Psoas muscle (tissue), 7 donors: ENCODE measurements at regions not wholly inside any gene's neighbourhood (a gene's known extent, or its start where the extent isn't known, plus 50 kb on each side); places are given as distances from the start of the nearest gene placed in this dataset.
A peak's percentile ranks its signal among the peaks of the same experiment; 100 is the strongest.

Experiments used
- ATAC-seq, 4 donors: fragments of 200-7000 bp; cut with Tn5 transposase; one replicate each; pipeline ENCODE4 v1.9.1; 2020; ENCODE audit warnings: moderate library complexity in 3 of 4, mild to moderate bottlenecking in 2 of 4
- DNase-seq, 2 donors: peaks; one replicate each; pipeline ENCODE4 v3.0.0-alpha.2; 2020
- H3K27ac ChIP-seq: fragments of 200-600 bp; one replicate; pipeline ENCODE4 v1.8.0; 2022
- H3K27me3 ChIP-seq, 3 donors: fragments of 200-600 bp in 1 of 3; one replicate each; pipeline versions ENCODE4 v1.6.1 to v1.8.0; 2013 to 2022; ENCODE audit warnings: low read length in 2 of 3, mild to moderate bottlenecking in 2 of 3, moderate library complexity in 1 of 3; ENCODE audit not compliant: insufficient read depth in 3 of 3
- H3K36me3 ChIP-seq, 2 donors: fragments of 200-600 bp in 1 of 2; one replicate each; pipeline versions ENCODE4 v1.6.1 to v1.8.0; 2013 to 2022; ENCODE audit warnings: low read depth in 1 of 2, mild to moderate bottlenecking in 1 of 2, moderate library complexity in 1 of 2; ENCODE audit not compliant: insufficient read depth in 1 of 2
- H3K4me1 ChIP-seq: fragments of 200-600 bp; one replicate; pipeline ENCODE4 v1.8.0; 2022
- H3K4me3 ChIP-seq: fragments of 200-600 bp; one replicate; pipeline ENCODE4 v1.8.0; 2022; ENCODE audit warnings: mild to moderate bottlenecking
- H3K9me3 ChIP-seq: fragments of 200-600 bp; one replicate; pipeline ENCODE4 v1.8.0; 2022
- WGBS, 3 donors: extraction: QIAGEN DNeasy Blood & Tissue Kit; methylation state at CpG; one replicate each; pipeline versions ENCODE4 v1.1.6 to v1.1.7; 2013; 5-methylcytosine and 5-hydroxymethylcytosine counted together
- intact Hi-C, 2 donors: fragments of 100-400 bp; cut with DNase I; formaldehyde crosslinking; loops; one replicate each; pipeline versions ENCODE4 v1.11.0 to v1.14.2; 2022
- TF ChIP-seq, protein P1 (sequence below): fragments of 200-600 bp; IDR thresholded peaks from one replicate; pipeline ENCODE4 v1.8.0; 2022; ENCODE audit warnings: antibody characterized with exemption
- donor health status: healthy with polysubstance abuse.
- donor health status: DM: no; HTN: no; CAD: no; lungs with moderate emphysema.
- donor health status: Bipolar disorder and iron deficiency.
- donor health status: healthy.
- donor health status: DM: yes; HTN: yes; CAD: no.
- donor health status: DM: no; HTN: no; CAD: no.
- donor health status: DM: yes; HTN: yes; CAD: no.

GRCh38 chrX:20432048-20432447 is 165.3 kb upstream of the RPS6KA3 start:
- Histone ChIP-seq H3K27me3 (no peaks in the 10 kb centered on the region), H3K9me3 (no peaks in the 10 kb centered on the region), H3K4me3 (no peak overlapping the region), H3K27ac (no peak overlapping the region), H3K4me1 (no peaks in the 10 kb centered on the region), H3K36me3 (no peaks in the 10 kb centered on the region)
- 61 to 84% (median 73%) methylated on average over 3 of the region's 3 CpGs for WGBS, 3 donors
- TF ChIP-seq, protein P1, sequence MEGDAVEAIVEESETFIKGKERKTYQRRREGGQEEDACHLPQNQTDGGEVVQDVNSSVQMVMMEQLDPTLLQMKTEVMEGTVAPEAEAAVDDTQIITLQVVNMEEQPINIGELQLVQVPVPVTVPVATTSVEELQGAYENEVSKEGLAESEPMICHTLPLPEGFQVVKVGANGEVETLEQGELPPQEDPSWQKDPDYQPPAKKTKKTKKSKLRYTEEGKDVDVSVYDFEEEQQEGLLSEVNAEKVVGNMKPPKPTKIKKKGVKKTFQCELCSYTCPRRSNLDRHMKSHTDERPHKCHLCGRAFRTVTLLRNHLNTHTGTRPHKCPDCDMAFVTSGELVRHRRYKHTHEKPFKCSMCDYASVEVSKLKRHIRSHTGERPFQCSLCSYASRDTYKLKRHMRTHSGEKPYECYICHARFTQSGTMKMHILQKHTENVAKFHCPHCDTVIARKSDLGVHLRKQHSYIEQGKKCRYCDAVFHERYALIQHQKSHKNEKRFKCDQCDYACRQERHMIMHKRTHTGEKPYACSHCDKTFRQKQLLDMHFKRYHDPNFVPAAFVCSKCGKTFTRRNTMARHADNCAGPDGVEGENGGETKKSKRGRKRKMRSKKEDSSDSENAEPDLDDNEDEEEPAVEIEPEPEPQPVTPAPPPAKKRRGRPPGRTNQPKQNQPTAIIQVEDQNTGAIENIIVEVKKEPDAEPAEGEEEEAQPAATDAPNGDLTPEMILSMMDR = no peak
- ATAC-seq = no peak
- DNase-seq = no peak
- intact Hi-C loops = no loop called here

GRCh38 chrX:20431486-20431885 is 164.8 kb upstream of the RPS6KA3 start:
- DNase-seq = no peak
- ATAC-seq = no peak
- Histone ChIP-seq H3K4me3 (no peak overlapping the region), H3K27me3 (no peaks in the 10 kb centered on the region), H3K27ac (no peak overlapping the region), H3K4me1 (no peaks in the 10 kb centered on the region), H3K9me3 (no peaks in the 10 kb centered on the region), H3K36me3 (no peaks in the 10 kb centered on the region)
- 8 to 44% (median 40%) methylated on average over 1 of the region's 1 CpG for WGBS, 3 donors
- TF ChIP-seq, protein P1 = no peak
- intact Hi-C loops = no loop called here

DNA sequence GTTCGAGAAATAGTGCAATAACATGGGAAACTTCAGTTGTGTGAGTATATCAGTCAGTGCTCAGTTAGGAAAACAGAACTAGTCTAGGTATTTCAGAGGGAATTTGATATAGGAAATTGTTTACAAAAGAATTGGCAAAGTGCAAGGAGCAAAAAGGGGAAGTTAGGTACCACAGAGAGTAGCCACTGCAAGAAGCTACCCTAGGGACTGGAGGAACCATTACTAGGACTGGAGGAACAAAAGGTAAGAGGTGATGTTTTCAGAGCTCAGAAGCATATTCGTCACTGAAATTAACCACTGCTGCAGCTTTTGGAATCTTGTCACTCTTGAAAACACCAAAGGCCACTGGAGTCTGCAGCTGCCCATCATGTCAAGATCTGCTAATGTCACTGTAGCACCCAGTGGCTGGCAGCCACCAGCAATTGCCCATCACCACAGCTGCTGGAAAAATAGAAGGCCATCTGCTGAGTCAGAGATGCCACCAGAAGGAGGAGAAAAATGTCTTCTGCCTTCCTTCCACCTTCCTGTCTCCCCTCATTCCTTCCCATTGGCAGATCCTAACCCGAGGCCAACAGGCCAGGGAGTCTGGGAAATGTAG is 160.6 kb upstream of the RPS6KA3 start:
- H3K27me3 ChIP-seq = no peaks in the 10 kb centered on the region
- DNase-seq = no peak
- peak in 1 of 4 donors; percentile 50 for ATAC-seq
- H3K4me1 ChIP-seq = no peaks in the 10 kb centered on the region
- no peak overlapping the region for H3K4me3 ChIP-seq
- WGBS, 3 donors = 53 to 59% (median 53%) methylated on average over 3 of the region's 3 CpGs
- no peaks in the 10 kb centered on the region for H3K36me3 ChIP-seq
- no peaks in the 10 kb centered on the region for H3K9me3 ChIP-seq
- intact Hi-C loops = no loop called here
- H3K27ac ChIP-seq = no peak overlapping the region
- TF ChIP-seq, protein P1 = no peak

GRCh38 chrX:20421697-20422096 is 155.0 kb upstream of the RPS6KA3 start:
- Histone ChIP-seq H3K4me3 (no peak overlapping the region), H3K9me3 (no peaks in the 10 kb centered on the region), H3K27me3 (no peaks in the 10 kb centered on the region), H3K27ac (no peak overlapping the region), H3K4me1 (no peaks in the 10 kb centered on the region), H3K36me3 (no peaks in the 10 kb centered on the region)
- DNase-seq (no peak), ATAC-seq (no peak)
- intact Hi-C loops = no loop called here
- 74 to 83% (median 77%) methylated on average over 2 of the region's 2 CpGs for WGBS, 3 donors
- TF ChIP-seq, protein P1 = no peak

GRCh38 chrX:20421275-20421674 is 154.6 kb upstream of the RPS6KA3 start:
- TF ChIP-seq, protein P1 = no peak
- Histone ChIP-seq H3K4me3 (no peak overlapping the region), H3K27ac (no peak overlapping the region), H3K9me3 (no peaks in the 10 kb centered on the region), H3K27me3 (no peaks in the 10 kb centered on the region), H3K36me3 (no peaks in the 10 kb centered on the region), H3K4me1 (no peaks in the 10 kb centered on the region)
- intact Hi-C loops = no loop called here
- DNase-seq (no peak), ATAC-seq (no peak)
- WGBS, 3 donors = 41 to 65% (median 48%) methylated on average over 2 of the region's 2 CpGs
